AG09309 (cell line): ENCODE measurements at regions not wholly inside any gene's neighbourhood (a gene's known extent, or its start where the extent isn't known, plus 50 kb on each side); places are given as distances from the start of the nearest gene placed in this dataset.

Experiments used
- DNase-seq: peaks from one replicate; pipeline ENCODE4 v3.0.0-alpha.2; 2010; ENCODE audit warnings: low read depth
- H3K4me3 ChIP-seq: 2 replicates; pipeline ENCODE4 v1.5.1; 2011; ENCODE audit warnings: mild to moderate bottlenecking, low read depth, low read length, moderate library complexity; ENCODE audit not compliant: control insufficient read depth
- CTCF ChIP-seq: IDR thresholded peaks from 2 replicates; pipeline ENCODE4 v1.5.1; 2011; ENCODE audit warnings: mild to moderate bottlenecking, low read depth, low read length, inconsistent platforms; ENCODE audit not compliant: insufficient read depth, control insufficient read depth; ENCODE audit errors: missing control alignments

GRCh38 chr18:50453732-50454131 is 78.9 kb downstream of the SKA1 start:
- no peak for DNase-seq
- H3K4me3 ChIP-seq = no peak overlapping the region
- no peak for TF ChIP-seq CTCF

GRCh38 chr18:50454387-50454988 is 79.6 kb downstream of the SKA1 start:
- TF ChIP-seq CTCF = no peak
- no peak for DNase-seq

GRCh38 chr18:50456285-50456684 is 81.4 kb downstream of the SKA1 start:
- DNase-seq = no peak
- H3K4me3 ChIP-seq = no peak overlapping the region
- no peak for TF ChIP-seq CTCF

More at GRCh38 chr18:50454387-50454988, 79.6 kb downstream of the SKA1 start:
- no peak overlapping the region for H3K4me3 ChIP-seq

GRCh38 chr18:50457639-50458038 is 82.8 kb downstream of the SKA1 start:
- H3K4me3 ChIP-seq = no peak overlapping the region
- TF ChIP-seq CTCF = no peak
- no peak for DNase-seq

- no peak overlapping the region for H3K4me3 ChIP-seq
- DNase-seq = no peak
- no peak for TF ChIP-seq CTCF
Measured at GRCh38 chr18:50458366-50458765, 83.5 kb downstream of the SKA1 start.

GRCh38 chr18:50458796-50459195 is 84.0 kb downstream of the SKA1 start:
- no peak for DNase-seq
- no peak overlapping the region for H3K4me3 ChIP-seq
- TF ChIP-seq CTCF = no peak

- no peak for TF ChIP-seq CTCF
- DNase-seq = no peak
- H3K4me3 ChIP-seq = no peak overlapping the region
Measured at GRCh38 chr18:50460062-50460461, 85.2 kb downstream of the SKA1 start.
